ENCODE measurements at regions not wholly inside any gene's neighbourhood (a gene's known extent, or its start where the extent isn't known, plus 50 kb on each side); places are given as distances from the start of the nearest gene placed in this dataset.

GRCh38 chr13:90122531-90122930, 1225.0 kb upstream of the MIR17HG start:
- no peak for ATAC-seq
- ChIA-PET POLR2A (no interaction called here), CTCF (no interaction called here)

DNA sequence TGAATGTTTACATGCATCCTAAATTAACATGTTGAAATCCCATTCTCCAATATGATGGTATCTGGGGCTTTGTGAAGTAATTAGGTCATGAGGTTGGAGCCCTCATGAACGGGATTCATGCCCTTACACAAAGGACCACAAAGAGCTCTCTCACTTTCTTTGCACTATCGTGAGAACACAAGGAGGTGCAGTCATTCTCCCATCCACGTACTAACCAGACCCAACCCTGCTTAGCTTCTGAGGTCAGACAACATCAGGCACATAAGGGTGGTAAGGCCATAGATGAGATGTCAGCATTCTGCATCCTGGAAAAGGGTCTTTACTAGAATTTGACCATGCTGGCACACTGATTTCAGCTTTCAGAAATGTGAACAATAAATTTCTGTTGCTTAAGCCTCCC, 1211.9 kb upstream of the MIR17HG start:
- H3K9me3 Mint-ChIP-seq = no peaks in the 10 kb centered on the region
- POLR2A ChIA-PET = no interaction called here
- no peak for DNase-seq (ENCODE audit: low spot score)
- H3K4me1 Mint-ChIP-seq = no peaks in the 10 kb centered on the region
- no peak for ATAC-seq
- CTCF ChIA-PET = no interaction called here
- no peak overlapping the region for H3K27ac Mint-ChIP-seq
- TF ChIP-seq ERG (CRISPR knock-in tag; IDR thresholded peaks at IDR 0.05) = no peak
- TF ChIP-seq ZNF396 (CRISPR knock-in tag; IDR thresholded peaks at IDR 0.05; ENCODE audit: borderline replicate concordance) = no peak
- TF ChIP-seq ATF1 (CRISPR knock-in tag; IDR thresholded peaks at IDR 0.05) = no peak
- TF ChIP-seq NFATC4 (CRISPR knock-in tag; IDR thresholded peaks at IDR 0.05) = no peak
- H3K36me3 Mint-ChIP-seq = no peaks in the 10 kb centered on the region
- H3K4me3 Mint-ChIP-seq = no peak overlapping the region
- no peaks in the 10 kb centered on the region for H3K27me3 Mint-ChIP-seq (ENCODE audit: low read depth)

More at GRCh38 chr13:90122531-90122930, 1225.0 kb upstream of the MIR17HG start:
- DNase-seq (ENCODE audit: low spot score) = no peak
- Mint-ChIP-seq H3K4me3 (no peak overlapping the region), H3K27ac (no peak overlapping the region), H3K36me3 (peaks cover 11% of the 10 kb centered on the region), H3K27me3 (ENCODE audit: low read depth) (no peaks in the 10 kb centered on the region), H3K9me3 (no peaks in the 10 kb centered on the region; the same call in 1 of the 2 replicates), H3K4me1 (peaks cover 3% of the 10 kb centered on the region; the same call in 1 of the 2 replicates)
- TF ChIP-seq TEAD4 (CRISPR knock-in tag; IDR thresholded peaks at IDR 0.05) = no peak
- no peak for TF ChIP-seq E2F4 (CRISPR knock-in tag; IDR thresholded peaks at IDR 0.05; ENCODE audit: borderline replicate concordance, low read depth)

- no peak overlapping the region for H3K4me3 Mint-ChIP-seq
- no peaks in the 10 kb centered on the region; the same call in 1 of the 2 replicates for H3K9me3 Mint-ChIP-seq
- no peak overlapping the region for H3K27ac Mint-ChIP-seq
- ChIA-PET POLR2A (no interaction called here), CTCF (no interaction called here)
- no peak for ATAC-seq
- no peaks in the 10 kb centered on the region for H3K27me3 Mint-ChIP-seq (ENCODE audit: low read depth)
- no peaks in the 10 kb centered on the region for H3K4me1 Mint-ChIP-seq
- DNase-seq (ENCODE audit: low spot score) = no peak
- TF ChIP-seq, protein P1, sequence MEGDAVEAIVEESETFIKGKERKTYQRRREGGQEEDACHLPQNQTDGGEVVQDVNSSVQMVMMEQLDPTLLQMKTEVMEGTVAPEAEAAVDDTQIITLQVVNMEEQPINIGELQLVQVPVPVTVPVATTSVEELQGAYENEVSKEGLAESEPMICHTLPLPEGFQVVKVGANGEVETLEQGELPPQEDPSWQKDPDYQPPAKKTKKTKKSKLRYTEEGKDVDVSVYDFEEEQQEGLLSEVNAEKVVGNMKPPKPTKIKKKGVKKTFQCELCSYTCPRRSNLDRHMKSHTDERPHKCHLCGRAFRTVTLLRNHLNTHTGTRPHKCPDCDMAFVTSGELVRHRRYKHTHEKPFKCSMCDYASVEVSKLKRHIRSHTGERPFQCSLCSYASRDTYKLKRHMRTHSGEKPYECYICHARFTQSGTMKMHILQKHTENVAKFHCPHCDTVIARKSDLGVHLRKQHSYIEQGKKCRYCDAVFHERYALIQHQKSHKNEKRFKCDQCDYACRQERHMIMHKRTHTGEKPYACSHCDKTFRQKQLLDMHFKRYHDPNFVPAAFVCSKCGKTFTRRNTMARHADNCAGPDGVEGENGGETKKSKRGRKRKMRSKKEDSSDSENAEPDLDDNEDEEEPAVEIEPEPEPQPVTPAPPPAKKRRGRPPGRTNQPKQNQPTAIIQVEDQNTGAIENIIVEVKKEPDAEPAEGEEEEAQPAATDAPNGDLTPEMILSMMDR (IDR thresholded peaks at IDR 0.05) = no peak
- H3K36me3 Mint-ChIP-seq = no peaks in the 10 kb centered on the region; the same call in 1 of the 2 replicates
Measured at GRCh38 chr13:90142251-90142650, 1205.2 kb upstream of the MIR17HG start.

GRCh38 chr13:90154311-90154960, 1193.1 kb upstream of the MIR17HG start:
- H3K9me3 Mint-ChIP-seq = peaks cover 21% of the 10 kb centered on the region
- ATAC-seq (no peak), DNase-seq (ENCODE audit: low spot score) (no peak)
- H3K36me3 Mint-ChIP-seq = no peaks in the 10 kb centered on the region
- no peak overlapping the region for H3K4me3 Mint-ChIP-seq
- 0 out of 2 replicates have a peak, but pooled peaks cover 2% of the 10 kb centered on the region for H3K4me1 Mint-ChIP-seq
- ChIA-PET POLR2A (no interaction called here), CTCF (no interaction called here)
- H3K27me3 Mint-ChIP-seq (ENCODE audit: low read depth) = no peaks in the 10 kb centered on the region
- no peak for TF ChIP-seq ETV6 (CRISPR knock-in tag; IDR thresholded peaks at IDR 0.05)
- no peak overlapping the region for H3K27ac Mint-ChIP-seq

DNA sequence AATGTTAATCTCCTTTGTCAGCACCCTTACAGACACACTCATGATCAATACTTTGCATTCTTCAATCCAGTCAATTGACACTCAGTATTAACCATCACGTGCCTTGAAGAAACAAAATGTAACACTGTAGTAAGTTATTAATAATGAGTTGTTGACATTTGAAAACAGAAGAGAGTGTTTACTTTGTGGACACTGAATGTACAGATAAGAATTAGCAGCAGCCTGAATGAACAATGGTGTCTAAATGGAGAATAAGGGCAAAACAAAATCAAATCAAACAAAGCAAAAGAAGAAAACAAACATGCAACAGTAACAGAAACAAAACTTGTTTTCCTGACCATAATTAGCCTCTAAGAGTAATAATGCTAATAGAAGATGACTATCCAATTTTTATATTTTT, 1191.1 kb upstream of the MIR17HG start:
- Mint-ChIP-seq H3K4me1 (0 out of 2 replicates have a peak, but pooled peaks cover 2% of the 10 kb centered on the region), H3K27me3 (ENCODE audit: low read depth) (no peaks in the 10 kb centered on the region), H3K36me3 (no peaks in the 10 kb centered on the region), H3K9me3 (peaks cover 21% of the 10 kb centered on the region), H3K4me3 (no peak overlapping the region), H3K27ac (no peak overlapping the region)
- ChIA-PET CTCF (no interaction called here), POLR2A (no interaction called here)
- DNase-seq (ENCODE audit: low spot score) (no peak), ATAC-seq (no peak)
- no peak for TF ChIP-seq CBFB (CRISPR knock-in tag; IDR thresholded peaks at IDR 0.05; ENCODE audit: low read depth)
- TF ChIP-seq SP1 (CRISPR knock-in tag; conservative IDR thresholded peaks at IDR 0.05) = no peak
- no peak for TF ChIP-seq NFE2L1 (CRISPR knock-in tag; IDR thresholded peaks at IDR 0.05)
- TF ChIP-seq, protein P2, sequence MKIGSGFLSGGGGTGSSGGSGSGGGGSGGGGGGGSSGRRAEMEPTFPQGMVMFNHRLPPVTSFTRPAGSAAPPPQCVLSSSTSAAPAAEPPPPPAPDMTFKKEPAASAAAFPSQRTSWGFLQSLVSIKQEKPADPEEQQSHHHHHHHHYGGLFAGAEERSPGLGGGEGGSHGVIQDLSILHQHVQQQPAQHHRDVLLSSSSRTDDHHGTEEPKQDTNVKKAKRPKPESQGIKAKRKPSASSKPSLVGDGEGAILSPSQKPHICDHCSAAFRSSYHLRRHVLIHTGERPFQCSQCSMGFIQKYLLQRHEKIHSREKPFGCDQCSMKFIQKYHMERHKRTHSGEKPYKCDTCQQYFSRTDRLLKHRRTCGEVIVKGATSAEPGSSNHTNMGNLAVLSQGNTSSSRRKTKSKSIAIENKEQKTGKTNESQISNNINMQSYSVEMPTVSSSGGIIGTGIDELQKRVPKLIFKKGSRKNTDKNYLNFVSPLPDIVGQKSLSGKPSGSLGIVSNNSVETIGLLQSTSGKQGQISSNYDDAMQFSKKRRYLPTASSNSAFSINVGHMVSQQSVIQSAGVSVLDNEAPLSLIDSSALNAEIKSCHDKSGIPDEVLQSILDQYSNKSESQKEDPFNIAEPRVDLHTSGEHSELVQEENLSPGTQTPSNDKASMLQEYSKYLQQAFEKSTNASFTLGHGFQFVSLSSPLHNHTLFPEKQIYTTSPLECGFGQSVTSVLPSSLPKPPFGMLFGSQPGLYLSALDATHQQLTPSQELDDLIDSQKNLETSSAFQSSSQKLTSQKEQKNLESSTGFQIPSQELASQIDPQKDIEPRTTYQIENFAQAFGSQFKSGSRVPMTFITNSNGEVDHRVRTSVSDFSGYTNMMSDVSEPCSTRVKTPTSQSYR (CRISPR knock-in tag; IDR thresholded peaks at IDR 0.05) = no peak
- no peak for TF ChIP-seq ZNF423 (CRISPR knock-in tag; IDR thresholded peaks at IDR 0.05)
- no peak for TF ChIP-seq SMAD3 (CRISPR knock-in tag; IDR thresholded peaks at IDR 0.05; ENCODE audit: borderline replicate concordance)
- TF ChIP-seq ATF3 (CRISPR knock-in tag; conservative IDR thresholded peaks at IDR 0.05) = no peak
- TF ChIP-seq, protein P1 (IDR thresholded peaks at IDR 0.05) = no peak
- TF ChIP-seq ZNF138 (CRISPR knock-in tag; conservative IDR thresholded peaks at IDR 0.05) = no peak
- TF ChIP-seq ZNF416 (CRISPR knock-in tag; IDR thresholded peaks at IDR 0.05) = no peak
